GM20000 (cell line): ENCODE measurements at regions not wholly inside any gene's neighbourhood (a gene's known extent, or its start where the extent isn't known, plus 50 kb on each side); places are given as distances from the start of the nearest gene placed in this dataset.

Experiments used
- DNase-seq: peaks from one replicate; pipeline ENCODE4 v3.0.0; 2012; ENCODE audit warnings: low spot score
- CTCF ChIP-seq: IDR thresholded peaks from 2 replicates; pipeline ENCODE4 v1.5.1; 2012; ENCODE audit warnings: mild to moderate bottlenecking, control low read depth; ENCODE audit errors: extremely low read depth, missing control alignments

DNA sequence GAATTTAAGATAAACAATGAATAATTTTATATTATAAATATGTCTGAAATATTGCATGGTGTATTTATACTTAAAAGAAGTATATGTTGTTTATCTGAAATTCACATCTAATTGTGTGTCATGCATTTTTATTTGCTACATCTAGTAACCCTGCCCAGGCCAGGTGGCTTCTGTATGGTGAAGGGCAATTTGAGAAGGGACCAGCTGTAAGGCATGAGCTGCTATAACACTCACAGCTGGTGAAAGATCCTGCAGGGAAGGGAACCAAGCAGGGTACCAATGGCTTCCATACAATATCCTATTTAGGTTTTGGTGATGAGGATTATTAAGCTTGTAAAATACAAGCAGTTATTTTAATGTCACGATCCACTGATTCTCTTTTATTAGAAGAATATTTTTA lies 921.8 kb upstream of the GJE1 start:
- TF ChIP-seq CTCF, result no peak
- no peak for DNase-seq

GRCh38 chr6:141209890-141210289 lies 922.8 kb upstream of the GJE1 start:
- no peak for TF ChIP-seq CTCF

GRCh38 chr6:141208101-141208500 lies 924.6 kb upstream of the GJE1 start:
- TF ChIP-seq CTCF, result no peak
- no peak for DNase-seq

More at GRCh38 chr6:141209890-141210289, 922.8 kb upstream of the GJE1 start:
- no peak for DNase-seq

- no peak for TF ChIP-seq CTCF
- no peak for DNase-seq
These were observed 928.7 kb upstream of the GJE1 start for GRCh38 chr6:141203902-141204575.

DNA sequence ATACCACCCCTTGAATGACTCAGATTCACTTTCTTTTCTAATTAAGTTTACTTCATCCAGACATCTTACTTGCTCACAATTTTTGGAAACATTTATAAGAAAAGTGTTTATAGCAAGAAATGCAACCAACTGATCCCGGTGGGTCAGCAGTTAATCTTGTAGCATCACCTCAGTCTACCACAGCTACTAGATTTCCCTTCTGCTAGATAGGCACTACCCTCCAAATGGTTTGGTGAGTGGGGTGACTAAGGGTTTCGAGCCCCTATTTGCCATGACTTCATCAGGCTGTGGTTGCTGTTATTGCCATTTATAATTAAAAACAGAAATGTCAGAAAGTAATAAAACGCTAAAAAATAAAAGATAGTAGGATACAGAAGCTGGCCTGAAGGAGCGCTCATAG lies 930.1 kb upstream of the GJE1 start:
- no peak for DNase-seq
- no peak for TF ChIP-seq CTCF

DNA sequence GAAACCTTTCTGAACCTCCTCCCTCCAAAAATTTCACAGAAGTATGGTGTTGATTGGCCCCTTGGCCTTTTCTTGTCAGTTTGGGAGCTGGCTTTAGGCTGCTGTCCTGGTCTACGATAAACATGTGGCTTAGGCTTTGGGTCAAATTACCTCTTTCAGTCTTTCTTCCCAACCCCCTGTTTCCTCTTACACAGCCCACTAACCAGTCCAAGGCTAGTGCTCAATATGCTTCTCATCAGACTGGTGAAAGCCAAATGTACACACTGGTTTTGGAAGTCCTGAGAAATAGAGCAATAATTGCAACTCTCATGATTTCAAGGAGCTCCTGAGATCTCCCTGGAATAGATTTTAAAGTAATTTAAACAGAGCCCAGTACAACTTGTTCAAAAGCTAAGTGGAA lies 933.7 kb upstream of the GJE1 start:
- DNase-seq, result no peak
- no peak for TF ChIP-seq CTCF

DNA sequence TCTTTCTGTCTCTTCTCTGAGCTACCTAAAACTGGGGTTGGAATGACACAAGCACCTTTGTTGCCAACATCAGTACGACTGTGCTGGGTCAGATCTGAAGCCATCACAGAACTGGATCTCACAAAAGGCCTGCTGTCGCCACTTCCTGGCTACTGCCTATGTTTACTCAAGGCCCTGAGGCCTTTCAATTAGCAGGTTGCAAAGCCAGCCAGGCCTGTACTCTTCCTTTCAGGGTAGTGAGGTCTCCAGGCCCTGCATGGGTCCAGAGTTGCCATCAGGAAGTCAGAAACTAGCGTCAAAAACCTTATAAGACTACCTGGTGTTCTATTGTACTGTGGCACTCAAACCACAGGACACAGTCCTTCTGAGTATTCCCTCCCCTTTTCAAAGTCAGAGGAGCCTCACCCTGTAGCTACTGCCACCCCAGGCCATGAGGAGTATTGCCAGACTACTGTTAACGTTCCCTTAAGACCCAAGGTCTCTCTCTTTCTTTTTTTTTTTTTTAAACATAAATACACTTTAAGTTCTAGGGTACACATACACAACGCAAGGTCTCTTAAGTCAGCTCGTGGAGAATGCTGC lies 937.4 kb upstream of the GJE1 start:
- no peak for DNase-seq
- no peak for TF ChIP-seq CTCF
